Right lobe of liver (tissue), 4 donors: ENCODE measurements at regions not wholly inside any gene's neighbourhood (a gene's known extent, or its start where the extent isn't known, plus 50 kb on each side); places are given as distances from the start of the nearest gene placed in this dataset.

Experiments used
- CTCF ChIP-seq, 4 donors: fragments of 200-600 bp in 3 of 4; fragments of 450-650 bp in 1 of 4; IDR thresholded peaks; one replicate each; pipeline versions ENCODE4 v1.5.1 to v1.8.0; 2016 to 2022; ENCODE audit warnings: antibody characterized with exemption in 4 of 4, mild to moderate bottlenecking in 2 of 4
- POLR2A ChIP-seq: fragments of 450-650 bp; IDR thresholded peaks from one replicate; pipeline ENCODE4 v1.6.1; 2017; ENCODE audit warnings: antibody characterized with exemption, mild to moderate bottlenecking
- donor health status: DM: no; HTN: no; CAD: no.
- donor health status: DM: no; HTN: no; CAD: no.
- donor health status: DM: no; HTN: yes; CAD: no.

- TF ChIP-seq CTCF (IDR thresholded peaks at IDR 0.05) (no peak), POLR2A (no peak)
Measured at GRCh38 chr6:2554651-2555260, 196.0 kb downstream of the MYLK4 start.
